Activated T-helper 17 cell treated with anti-CD3 and anti-CD28 coated beads, Interleukin-2, amount 50 U/mL, for 72 hours (primary cell): ENCODE measurements at regions not wholly inside any gene's neighbourhood (a gene's known extent, or its start where the extent isn't known, plus 50 kb on each side); places are given as distances from the start of the nearest gene placed in this dataset.
"Not testable (repeated sequence)": the region's sequence is repeated elsewhere in the genome, so short reads cannot be mapped to it uniquely, and the experiment has no call there.

ENCODE experiments used
- ATAC-seq: fragments of 150-1000 bp; cut with Tn5 transposase; replicated peaks from 2 replicates; pipeline ENCODE4 v1.10.0; 2021; ENCODE audit warnings: mild to moderate bottlenecking, moderate library complexity
- H3K27ac Mint-ChIP-seq: one replicate; pipeline ENCODE4 v1.8.0; 2022; ENCODE audit warnings: mixed read lengths
- H3K27me3 Mint-ChIP-seq: one replicate; pipeline ENCODE4 v1.8.0; 2022; ENCODE audit warnings: mixed read lengths
- H3K36me3 Mint-ChIP-seq: one replicate; pipeline ENCODE4 v1.8.0; 2022; ENCODE audit warnings: low read depth, mild to moderate bottlenecking, mixed read lengths
- H3K4me1 Mint-ChIP-seq: one replicate; pipeline ENCODE4 v1.8.0; 2022; ENCODE audit warnings: mixed read lengths
- H3K4me3 Mint-ChIP-seq: one replicate; pipeline ENCODE4 v1.8.0; 2022; ENCODE audit warnings: mild to moderate bottlenecking, mixed read lengths
- H3K9me3 Mint-ChIP-seq: one replicate; pipeline ENCODE4 v1.8.0; 2022; ENCODE audit warnings: mixed read lengths

DNA sequence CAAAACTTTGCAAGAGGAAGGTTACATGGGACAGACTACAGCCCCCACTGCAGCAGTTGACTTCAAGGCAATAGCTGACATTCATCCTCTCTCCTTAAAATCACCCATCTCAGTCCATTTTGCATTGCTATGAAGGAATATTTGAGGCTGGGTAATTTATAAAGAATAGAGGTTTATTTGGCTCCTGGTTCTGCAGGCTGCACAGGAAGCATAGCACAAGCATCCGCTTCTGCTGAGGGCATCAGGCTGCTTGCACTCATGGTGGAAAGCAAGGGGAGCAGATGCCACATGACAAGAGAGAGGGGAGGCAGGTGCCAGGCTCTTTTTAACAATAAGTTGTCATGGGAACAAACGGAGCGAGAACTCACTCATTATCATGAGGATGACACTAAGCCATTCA is 646.0 kb downstream of the ZEB2 start:
- Mint-ChIP-seq H3K9me3 (peaks cover 23% of the 10 kb centered on the region), H3K4me3 (no peak overlapping the region), H3K27ac (no peak overlapping the region), H3K36me3 (no peaks in the 10 kb centered on the region), H3K4me1 (peaks cover 13% of the 10 kb centered on the region), H3K27me3 (no peaks in the 10 kb centered on the region)
- ATAC-seq: no peak

DNA sequence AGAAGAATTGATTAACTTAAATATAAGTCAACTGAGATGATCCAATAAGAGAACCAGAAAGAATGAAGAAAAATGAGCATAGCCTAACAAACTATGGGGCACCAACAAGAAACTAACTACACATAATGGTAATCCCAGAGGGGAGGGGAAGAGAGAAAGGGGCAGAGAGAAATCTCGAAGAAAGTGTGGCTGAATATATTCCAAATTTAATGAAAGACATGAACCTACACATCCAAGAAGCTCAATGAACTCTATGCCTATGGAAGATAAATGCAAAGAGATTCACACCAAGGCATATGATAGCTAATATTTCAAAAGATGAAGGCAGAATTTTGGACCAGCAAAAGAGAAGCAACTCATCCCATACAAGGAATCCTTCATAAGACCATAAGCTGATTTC is 649.2 kb downstream of the ZEB2 start:
- H3K4me3 Mint-ChIP-seq: no peak overlapping the region
- H3K27ac Mint-ChIP-seq: no peak overlapping the region
- H3K27me3 Mint-ChIP-seq: no peaks in the 10 kb centered on the region
- no peak for ATAC-seq
- H3K36me3 Mint-ChIP-seq: no peaks in the 10 kb centered on the region
- peaks cover 19% of the 10 kb centered on the region for H3K9me3 Mint-ChIP-seq
- H3K4me1 Mint-ChIP-seq: peaks cover 8% of the 10 kb centered on the region

DNA sequence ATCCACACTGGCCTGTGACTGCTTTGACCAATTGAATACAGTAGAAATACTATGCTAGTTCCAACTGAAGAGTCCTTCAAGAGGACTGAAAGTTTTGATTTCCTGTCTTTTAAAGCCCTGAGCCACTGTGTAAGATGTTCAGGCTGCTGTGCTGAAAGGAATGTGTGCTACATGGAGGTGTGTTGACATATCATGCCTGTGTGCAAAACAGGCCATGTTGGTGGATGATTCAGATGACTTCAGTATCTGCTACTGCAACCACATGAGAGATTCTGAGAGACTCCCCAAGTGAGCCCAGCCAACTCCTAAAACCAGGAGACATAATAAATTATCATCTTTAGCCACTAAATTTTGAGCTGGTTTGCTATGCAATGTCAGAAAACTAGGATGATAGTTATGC is 662.9 kb downstream of the ZEB2 start:
- H3K4me3 Mint-ChIP-seq: no peak overlapping the region
- no peaks in the 10 kb centered on the region for H3K36me3 Mint-ChIP-seq
- no peak overlapping the region for H3K27ac Mint-ChIP-seq
- peaks cover 5% of the 10 kb centered on the region for H3K27me3 Mint-ChIP-seq
- no peaks in the 10 kb centered on the region for H3K9me3 Mint-ChIP-seq
- H3K4me1 Mint-ChIP-seq: no peaks in the 10 kb centered on the region
- peak; percentile 31 for ATAC-seq

DNA sequence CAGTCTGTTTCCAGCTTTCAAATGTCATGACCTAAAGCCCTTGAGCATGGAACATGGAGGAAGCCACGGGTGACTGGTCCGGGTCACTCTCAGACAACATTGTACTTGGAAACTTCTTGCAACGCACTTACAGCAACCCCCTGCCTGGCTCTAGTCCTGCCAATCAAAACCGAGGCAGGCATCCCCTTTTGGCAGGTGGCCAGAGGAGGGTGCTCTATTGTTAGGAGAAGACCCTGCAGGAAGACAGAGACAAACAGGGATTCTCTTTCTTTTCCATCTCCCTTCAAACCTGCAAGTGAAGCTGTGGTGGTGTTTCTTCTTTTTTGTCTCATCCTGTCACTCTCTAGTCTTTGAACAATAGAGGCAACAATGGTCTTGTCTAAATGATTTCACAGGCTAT is 667.2 kb downstream of the ZEB2 start:
- Mint-ChIP-seq H3K27me3 (peaks cover 23% of the 10 kb centered on the region), H3K4me1 (no peaks in the 10 kb centered on the region), H3K4me3 (no peak overlapping the region), H3K9me3 (no peaks in the 10 kb centered on the region), H3K36me3 (no peaks in the 10 kb centered on the region), H3K27ac (no peak overlapping the region)
- ATAC-seq: no peak

DNA sequence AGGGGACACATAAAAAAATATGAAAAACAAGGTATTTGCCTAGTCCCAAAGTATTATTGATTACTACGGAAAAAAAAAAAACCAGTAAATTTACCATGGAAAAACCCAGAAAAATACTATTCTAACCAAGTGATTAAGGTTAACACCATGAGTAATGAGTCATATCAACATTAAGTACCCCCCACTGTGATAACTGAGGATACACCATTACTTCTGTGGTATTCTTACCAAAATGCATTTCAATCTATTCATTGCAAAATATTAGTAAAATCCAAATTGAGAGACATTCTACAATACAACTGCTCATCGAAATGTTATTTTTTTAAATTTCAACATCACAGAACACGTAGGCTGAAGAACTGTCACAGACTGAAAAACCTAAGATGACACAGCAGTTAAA is 669.8 kb downstream of the ZEB2 start:
- ATAC-seq: no peak
- H3K36me3 Mint-ChIP-seq: no peaks in the 10 kb centered on the region
- H3K27me3 Mint-ChIP-seq: peaks cover 32% of the 10 kb centered on the region
- H3K9me3 Mint-ChIP-seq: no peaks in the 10 kb centered on the region
- H3K27ac Mint-ChIP-seq: no peak overlapping the region
- no peaks in the 10 kb centered on the region for H3K4me1 Mint-ChIP-seq
- no peak overlapping the region for H3K4me3 Mint-ChIP-seq

DNA sequence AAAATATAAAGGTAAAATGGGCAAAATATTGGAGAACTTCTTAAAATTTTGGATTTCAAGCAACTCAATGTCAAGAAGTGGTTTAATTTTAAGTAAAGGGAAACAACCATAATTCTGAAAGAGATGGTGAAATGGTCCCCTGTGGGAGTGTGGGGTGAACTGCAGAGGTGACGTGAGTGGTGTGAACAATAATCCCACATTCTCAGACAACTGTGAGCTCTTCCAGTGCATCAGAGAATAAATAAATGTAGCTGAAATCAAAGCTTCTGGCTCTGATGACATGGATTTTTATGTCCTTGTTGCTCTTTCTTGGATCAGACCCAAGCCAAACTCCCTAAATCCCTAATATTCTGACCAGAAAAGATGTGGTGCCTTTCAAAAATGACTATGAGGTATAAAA is 672.7 kb downstream of the ZEB2 start:
- Mint-ChIP-seq H3K4me1 (no peaks in the 10 kb centered on the region), H3K27me3 (peaks cover 42% of the 10 kb centered on the region), H3K9me3 (no peaks in the 10 kb centered on the region), H3K36me3 (no peaks in the 10 kb centered on the region), H3K27ac (no peak overlapping the region), H3K4me3 (no peak overlapping the region)
- ATAC-seq: no peak

DNA sequence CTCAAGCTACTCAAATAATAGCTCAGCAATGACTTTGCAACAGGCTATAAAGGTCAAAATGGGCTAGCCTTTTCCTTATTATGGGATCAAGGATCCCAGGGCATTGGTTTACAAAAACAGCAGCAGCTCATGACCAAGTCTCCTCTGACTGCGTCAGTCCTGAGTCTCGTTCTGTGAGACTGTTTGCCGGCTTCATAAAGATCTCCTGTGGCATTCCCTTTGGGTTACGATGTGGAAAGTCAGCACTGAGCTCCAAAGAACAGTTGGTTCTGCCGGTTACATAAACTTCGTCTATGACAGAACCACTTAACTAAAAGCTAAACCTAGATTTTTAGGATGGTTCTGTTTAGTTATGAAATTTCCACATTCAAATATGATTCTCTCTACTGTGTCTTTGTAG is 674.9 kb downstream of the ZEB2 start:
- no peak overlapping the region for H3K4me3 Mint-ChIP-seq
- H3K36me3 Mint-ChIP-seq: no peaks in the 10 kb centered on the region
- H3K4me1 Mint-ChIP-seq: no peaks in the 10 kb centered on the region
- H3K27ac Mint-ChIP-seq: no peak overlapping the region
- H3K27me3 Mint-ChIP-seq: peaks cover 38% of the 10 kb centered on the region
- H3K9me3 Mint-ChIP-seq: no peaks in the 10 kb centered on the region
- ATAC-seq: no peak

DNA sequence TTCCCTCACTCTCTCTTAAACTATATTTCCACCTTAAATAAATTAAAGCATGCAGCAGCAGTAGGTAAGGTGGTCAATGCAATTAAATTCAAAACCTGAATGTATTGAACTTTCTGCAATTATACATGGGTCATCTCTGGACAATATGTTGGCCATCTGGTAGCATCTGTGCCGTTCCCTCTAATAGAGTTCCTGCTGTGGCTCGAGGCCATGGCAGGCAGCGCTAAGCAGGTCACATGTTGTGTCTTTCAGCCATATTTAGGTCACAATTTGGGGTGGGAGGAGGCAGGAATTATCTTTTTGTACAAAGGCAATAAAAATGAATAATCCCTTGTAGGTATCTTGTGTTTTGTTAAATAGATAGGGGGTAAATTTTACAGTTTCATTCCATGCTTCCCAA is 676.2 kb downstream of the ZEB2 start:
- no peak for ATAC-seq
- Mint-ChIP-seq H3K4me1 (no peaks in the 10 kb centered on the region), H3K27me3 (peaks cover 32% of the 10 kb centered on the region)

DNA sequence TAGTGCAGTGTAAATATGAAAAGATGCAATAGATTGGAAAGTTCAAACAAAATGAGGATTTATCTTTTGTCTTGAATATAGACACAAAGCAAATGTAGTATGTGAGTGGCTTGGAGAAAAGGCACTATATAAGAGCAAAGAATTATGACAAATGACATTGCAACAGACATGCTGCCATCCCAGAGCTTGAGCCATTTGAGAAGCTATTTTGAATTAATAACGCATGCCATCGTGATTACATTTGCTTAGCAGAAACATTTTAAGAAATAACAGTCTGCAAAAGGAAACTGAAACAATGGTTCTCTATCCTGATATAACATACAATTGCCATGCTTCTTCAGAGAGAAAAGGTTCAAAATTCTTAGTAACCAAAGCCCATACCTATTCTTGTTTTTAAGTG is 677.1 kb downstream of the ZEB2 start:
- Mint-ChIP-seq H3K27me3 (peaks cover 32% of the 10 kb centered on the region), H3K4me1 (no peaks in the 10 kb centered on the region), H3K4me3 (no peak overlapping the region), H3K9me3 (no peaks in the 10 kb centered on the region), H3K36me3 (no peaks in the 10 kb centered on the region), H3K27ac (no peak overlapping the region)
- no peak for ATAC-seq

More for the DNA sequence above, 676.2 kb downstream of the ZEB2 start:
- no peaks in the 10 kb centered on the region for H3K9me3 Mint-ChIP-seq
- no peak overlapping the region for H3K27ac Mint-ChIP-seq
- H3K36me3 Mint-ChIP-seq: no peaks in the 10 kb centered on the region
- H3K4me3 Mint-ChIP-seq: no peak overlapping the region

DNA sequence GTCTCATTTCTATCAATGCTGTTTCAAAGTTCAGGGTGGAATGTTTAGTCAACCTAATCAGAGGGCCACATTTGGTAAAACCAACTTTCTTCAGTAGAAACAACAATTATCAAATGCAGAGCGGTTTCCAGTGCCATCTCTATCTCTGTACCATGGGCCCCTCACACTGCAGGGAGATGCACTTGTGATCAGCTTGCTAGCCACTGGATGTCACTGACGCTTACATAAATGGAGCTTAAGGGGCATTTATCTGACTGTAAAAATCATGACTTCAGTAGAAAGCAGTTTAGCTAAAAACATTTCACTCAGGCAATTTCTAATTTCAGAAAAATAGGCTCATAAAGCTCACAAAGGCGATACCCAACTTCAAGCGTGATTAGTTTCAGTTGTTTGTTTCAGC is 678.0 kb downstream of the ZEB2 start:
- Mint-ChIP-seq H3K27me3 (peaks cover 30% of the 10 kb centered on the region), H3K36me3 (no peaks in the 10 kb centered on the region), H3K4me3 (no peak overlapping the region), H3K4me1 (no peaks in the 10 kb centered on the region), H3K27ac (no peak overlapping the region), H3K9me3 (no peaks in the 10 kb centered on the region)
- no peak for ATAC-seq

DNA sequence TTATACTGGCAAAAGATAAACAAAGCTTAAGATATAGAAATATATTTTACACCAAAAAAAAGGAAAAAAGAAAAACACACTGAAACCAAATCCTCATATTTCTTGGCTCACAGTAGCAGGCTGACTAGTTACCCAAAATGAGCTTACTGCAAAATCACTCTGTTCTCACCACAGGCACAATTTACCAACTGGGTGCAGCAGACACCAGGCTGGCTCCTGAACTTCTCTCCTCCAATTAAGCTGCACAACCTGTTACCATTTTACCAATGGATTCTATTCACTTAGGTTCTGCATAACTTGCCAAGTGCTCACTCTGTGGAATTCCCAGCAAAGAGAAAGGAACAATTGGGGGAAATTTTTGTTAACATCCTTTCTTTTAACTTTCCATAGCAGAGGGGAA is 679.3 kb downstream of the ZEB2 start:
- no peaks in the 10 kb centered on the region for H3K9me3 Mint-ChIP-seq

DNA sequence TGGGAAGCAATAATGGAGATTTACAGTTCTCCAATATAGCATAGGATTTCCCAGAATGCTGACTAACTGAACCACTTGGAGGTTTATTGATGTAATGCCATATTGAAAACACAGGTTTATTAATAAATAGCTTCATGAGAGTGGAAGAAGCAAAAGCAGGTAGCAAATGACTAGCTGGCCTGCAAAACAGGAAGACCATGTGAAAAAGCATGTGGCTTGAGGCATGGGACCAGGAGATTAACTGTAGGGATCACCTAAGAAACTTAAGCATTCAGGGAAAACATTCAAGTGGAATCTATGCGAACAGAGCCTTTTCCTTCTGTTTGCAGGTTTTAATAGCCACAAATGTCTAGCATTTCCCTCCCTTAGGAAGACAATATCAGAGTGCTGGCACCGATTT is 679.7 kb downstream of the ZEB2 start:
- Mint-ChIP-seq H3K27ac (no peak overlapping the region), H3K36me3 (no peaks in the 10 kb centered on the region), H3K4me1 (no peaks in the 10 kb centered on the region), H3K4me3 (no peak overlapping the region), H3K9me3 (no peaks in the 10 kb centered on the region), H3K27me3 (peaks cover 23% of the 10 kb centered on the region)
- no peak for ATAC-seq

More for the DNA sequence above, 679.3 kb downstream of the ZEB2 start:
- Mint-ChIP-seq H3K4me1 (no peaks in the 10 kb centered on the region), H3K27me3 (peaks cover 23% of the 10 kb centered on the region), H3K27ac (no peak overlapping the region), H3K36me3 (no peaks in the 10 kb centered on the region), H3K4me3 (no peak overlapping the region)
- no peak for ATAC-seq

DNA sequence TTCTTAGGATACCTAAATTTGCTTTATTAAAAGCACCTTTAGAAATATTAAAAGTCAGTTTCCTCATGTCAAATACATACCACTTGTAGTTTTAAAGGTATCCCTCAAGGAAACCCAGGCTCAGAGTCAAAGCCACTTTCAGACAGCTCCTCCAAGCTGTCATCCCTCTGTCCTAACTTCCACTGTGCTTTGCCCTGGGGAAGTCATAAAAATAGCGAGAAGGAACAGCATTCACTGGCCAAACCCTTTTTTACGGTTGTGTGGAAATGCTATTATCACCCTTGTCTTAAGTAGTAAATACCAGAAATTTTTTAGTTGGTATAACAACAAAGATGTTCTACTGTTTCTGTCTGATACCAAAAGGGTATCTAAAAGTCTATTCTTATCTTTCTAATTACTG is 680.5 kb downstream of the ZEB2 start:
- H3K27me3 Mint-ChIP-seq: peaks cover 23% of the 10 kb centered on the region
- no peaks in the 10 kb centered on the region for H3K36me3 Mint-ChIP-seq
- no peaks in the 10 kb centered on the region for H3K9me3 Mint-ChIP-seq
- H3K4me3 Mint-ChIP-seq: no peak overlapping the region
- ATAC-seq: no peak
- H3K27ac Mint-ChIP-seq: no peak overlapping the region
- H3K4me1 Mint-ChIP-seq: no peaks in the 10 kb centered on the region

DNA sequence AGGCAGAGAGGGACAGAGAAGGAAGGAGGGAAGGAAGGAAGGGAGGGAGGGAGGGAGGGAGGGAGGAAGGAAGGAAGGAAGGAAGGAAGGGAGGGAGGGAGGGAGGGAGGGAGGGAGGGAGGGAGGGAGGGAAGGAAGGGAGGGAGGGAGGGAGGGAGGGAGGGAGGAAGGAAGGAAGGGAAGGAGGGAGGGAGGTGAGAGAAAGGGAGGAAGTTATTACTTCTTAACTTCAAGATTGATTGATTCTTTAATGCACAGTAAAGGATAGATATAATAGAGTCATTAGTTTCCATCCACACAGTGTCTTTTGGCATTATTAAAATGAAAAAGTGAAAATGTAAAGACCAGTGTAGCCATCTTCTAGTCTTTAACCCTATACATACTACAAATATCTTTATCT is 682.9 kb downstream of the ZEB2 start:
- not testable (repeated sequence) for ATAC-seq, H3K4me3 Mint-ChIP-seq, H3K27ac Mint-ChIP-seq, H3K9me3 Mint-ChIP-seq, H3K4me1 Mint-ChIP-seq, H3K36me3 Mint-ChIP-seq
- H3K27me3 Mint-ChIP-seq: peaks cover 11% of the 10 kb centered on the region

DNA sequence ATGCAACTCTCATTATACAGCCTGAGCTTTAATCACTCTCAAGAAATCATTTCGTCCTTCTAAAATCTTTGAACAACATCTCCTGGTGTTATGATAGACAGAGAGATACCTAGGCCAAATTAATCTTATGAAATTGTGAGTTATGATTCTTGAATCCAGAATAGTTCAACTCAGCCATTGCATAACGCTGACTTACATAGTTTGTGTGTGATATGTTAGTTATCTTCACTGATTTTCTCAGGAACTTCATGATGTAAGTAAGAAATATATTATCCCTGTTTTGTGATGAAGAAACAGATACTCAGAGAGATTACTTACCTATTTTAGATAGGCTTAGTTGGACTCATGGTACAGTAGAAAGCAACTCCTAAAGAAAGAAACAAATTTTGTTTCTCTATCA is 684.4 kb downstream of the ZEB2 start:
- H3K4me1 Mint-ChIP-seq: no peaks in the 10 kb centered on the region

DNA sequence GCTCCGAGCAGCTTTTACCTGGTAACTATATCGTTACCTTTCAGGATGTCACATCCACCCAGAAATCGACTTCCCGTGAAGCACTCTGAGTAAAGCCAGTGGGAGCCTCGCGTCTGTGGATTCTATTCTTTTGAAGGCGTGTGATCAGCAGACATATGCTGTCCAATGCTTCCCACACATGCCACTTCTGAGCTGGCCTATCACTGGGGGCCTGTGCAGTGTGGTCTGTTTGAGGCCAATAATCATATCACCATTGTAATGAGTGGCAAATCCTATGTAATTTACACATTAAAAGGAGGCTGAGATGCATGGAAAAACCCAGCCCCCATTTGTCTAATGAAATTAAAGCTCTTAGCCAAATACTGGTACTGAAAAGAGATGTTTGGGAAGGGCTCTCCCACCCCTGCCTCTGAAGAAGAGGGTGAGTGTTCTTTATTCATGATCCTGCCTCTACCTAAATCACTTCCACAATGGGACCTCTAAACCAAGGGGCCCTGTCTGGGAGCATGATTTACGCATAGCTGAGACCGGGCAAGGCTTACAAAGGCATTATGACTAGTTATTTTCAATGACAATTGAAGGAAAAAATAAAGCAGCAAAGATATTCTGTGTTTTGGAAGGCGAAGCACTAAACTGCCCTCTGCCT is 686.8 kb downstream of the ZEB2 start:
- no peak for ATAC-seq
- Mint-ChIP-seq H3K36me3 (no peaks in the 10 kb centered on the region), H3K9me3 (no peaks in the 10 kb centered on the region), H3K27ac (no peak overlapping the region), H3K4me3 (no peak overlapping the region), H3K4me1 (no peaks in the 10 kb centered on the region), H3K27me3 (no peaks in the 10 kb centered on the region)

More for the DNA sequence above, 684.4 kb downstream of the ZEB2 start:
- Mint-ChIP-seq H3K36me3 (no peaks in the 10 kb centered on the region), H3K27me3 (no peaks in the 10 kb centered on the region), H3K9me3 (no peaks in the 10 kb centered on the region), H3K27ac (no peak overlapping the region), H3K4me3 (no peak overlapping the region)
- ATAC-seq: no peak
